Lower leg skin (tissue), 3 donors: ENCODE measurements at regions not wholly inside any gene's neighbourhood (a gene's known extent, or its start where the extent isn't known, plus 50 kb on each side); places are given as distances from the start of the nearest gene placed in this dataset.

Source experiments
- POLR2A ChIP-seq, 2 donors: fragments of 450-650 bp; IDR thresholded peaks; one replicate each; pipeline ENCODE4 v1.6.1; 2016 to 2017; ENCODE audit warnings: antibody characterized with exemption in 2 of 2, mild to moderate bottlenecking in 1 of 2, moderate library complexity in 1 of 2
- TF ChIP-seq, protein P1 (sequence below), 3 donors: fragments of 450-650 bp; IDR thresholded peaks; one replicate each; pipeline ENCODE4 v1.5.1; 2016; ENCODE audit warnings: antibody characterized with exemption in 3 of 3, mild to moderate bottlenecking in 3 of 3, moderate library complexity in 2 of 3

DNA sequence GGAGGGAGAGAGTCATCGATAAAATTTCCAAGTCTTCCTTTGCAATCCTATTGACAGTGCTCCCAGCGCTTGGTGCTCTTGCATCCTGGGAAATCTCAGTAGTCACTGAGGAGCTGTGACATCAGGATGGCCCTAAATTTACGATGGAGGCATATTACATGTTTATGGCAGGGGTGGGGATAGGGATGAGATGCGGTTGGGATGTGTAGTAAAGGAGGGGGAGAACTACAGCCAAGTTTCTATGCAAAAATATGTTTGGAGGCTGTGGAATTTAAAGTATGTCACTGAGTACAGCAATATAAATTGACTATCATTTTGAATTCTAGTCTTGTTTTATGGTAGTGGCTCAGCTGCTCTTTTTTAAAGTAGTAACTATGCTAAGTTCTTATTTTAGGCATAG, 544.9 kb downstream of the PKHD1 start:
- TF ChIP-seq POLR2A (IDR thresholded peaks at IDR 0.05): no peak
- TF ChIP-seq, protein P1, sequence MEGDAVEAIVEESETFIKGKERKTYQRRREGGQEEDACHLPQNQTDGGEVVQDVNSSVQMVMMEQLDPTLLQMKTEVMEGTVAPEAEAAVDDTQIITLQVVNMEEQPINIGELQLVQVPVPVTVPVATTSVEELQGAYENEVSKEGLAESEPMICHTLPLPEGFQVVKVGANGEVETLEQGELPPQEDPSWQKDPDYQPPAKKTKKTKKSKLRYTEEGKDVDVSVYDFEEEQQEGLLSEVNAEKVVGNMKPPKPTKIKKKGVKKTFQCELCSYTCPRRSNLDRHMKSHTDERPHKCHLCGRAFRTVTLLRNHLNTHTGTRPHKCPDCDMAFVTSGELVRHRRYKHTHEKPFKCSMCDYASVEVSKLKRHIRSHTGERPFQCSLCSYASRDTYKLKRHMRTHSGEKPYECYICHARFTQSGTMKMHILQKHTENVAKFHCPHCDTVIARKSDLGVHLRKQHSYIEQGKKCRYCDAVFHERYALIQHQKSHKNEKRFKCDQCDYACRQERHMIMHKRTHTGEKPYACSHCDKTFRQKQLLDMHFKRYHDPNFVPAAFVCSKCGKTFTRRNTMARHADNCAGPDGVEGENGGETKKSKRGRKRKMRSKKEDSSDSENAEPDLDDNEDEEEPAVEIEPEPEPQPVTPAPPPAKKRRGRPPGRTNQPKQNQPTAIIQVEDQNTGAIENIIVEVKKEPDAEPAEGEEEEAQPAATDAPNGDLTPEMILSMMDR (IDR thresholded peaks at IDR 0.05): no peak
